ENCODE measurements at regions not wholly inside any gene's neighbourhood (a gene's known extent, or its start where the extent isn't known, plus 50 kb on each side); places are given as distances from the start of the nearest gene placed in this dataset.

GRCh38 chr1:8182034-8182761 is 135.7 kb upstream of the SLC45A1 start (continued):
- TF ChIP-seq, protein P1, sequence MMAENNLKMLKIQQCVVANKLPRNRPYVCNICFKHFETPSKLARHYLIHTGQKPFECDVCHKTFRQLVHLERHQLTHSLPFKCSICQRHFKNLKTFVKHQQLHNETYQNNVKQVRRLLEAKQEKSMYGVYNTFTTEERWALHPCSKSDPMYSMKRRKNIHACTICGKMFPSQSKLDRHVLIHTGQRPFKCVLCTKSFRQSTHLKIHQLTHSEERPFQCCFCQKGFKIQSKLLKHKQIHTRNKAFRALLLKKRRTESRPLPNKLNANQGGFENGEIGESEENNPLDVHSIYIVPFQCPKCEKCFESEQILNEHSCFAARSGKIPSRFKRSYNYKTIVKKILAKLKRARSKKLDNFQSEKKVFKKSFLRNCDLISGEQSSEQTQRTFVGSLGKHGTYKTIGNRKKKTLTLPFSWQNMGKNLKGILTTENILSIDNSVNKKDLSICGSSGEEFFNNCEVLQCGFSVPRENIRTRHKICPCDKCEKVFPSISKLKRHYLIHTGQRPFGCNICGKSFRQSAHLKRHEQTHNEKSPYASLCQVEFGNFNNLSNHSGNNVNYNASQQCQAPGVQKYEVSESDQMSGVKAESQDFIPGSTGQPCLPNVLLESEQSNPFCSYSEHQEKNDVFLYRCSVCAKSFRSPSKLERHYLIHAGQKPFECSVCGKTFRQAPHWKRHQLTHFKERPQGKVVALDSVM (CRISPR knock-in tag; IDR thresholded peaks at IDR 0.05), result 0 out of 2 replicates have a peak, but pooled peaks have one; percentile 27
- TF ChIP-seq ZBTB38 (CRISPR knock-in tag; IDR thresholded peaks at IDR 0.05) (peak; percentile 54; the same call in 1 of the 2 replicates), ZNF34 (CRISPR knock-in tag; IDR thresholded peaks at IDR 0.05; ENCODE audit: borderline replicate concordance) (peak; percentile 58; the same call in 1 of the 2 replicates), ZNF816 (CRISPR knock-in tag; IDR thresholded peaks at IDR 0.05; ENCODE audit: borderline replicate concordance) (0 out of 2 replicates have a peak, but pooled peaks have one; percentile 49), ZNF460 (CRISPR knock-in tag; IDR thresholded peaks at IDR 0.05; ENCODE audit: borderline replicate concordance) (no peak), ZNF878 (CRISPR knock-in tag; IDR thresholded peaks at IDR 0.05) (peak; percentile 77), SAP130 (CRISPR knock-in tag; IDR thresholded peaks at IDR 0.05; ENCODE audit: low read depth) (peak; percentile 72), ZFX (CRISPR knock-in tag; IDR thresholded peaks at IDR 0.05; ENCODE audit: low read depth) (peak; percentile 66), ZFAT (CRISPR knock-in tag; conservative IDR thresholded peaks at IDR 0.05) (no peak), NR2F1 (CRISPR knock-in tag; IDR thresholded peaks at IDR 0.05) (no peak), NCOA2 (CRISPR knock-in tag; IDR thresholded peaks at IDR 0.05) (peak; percentile 84), ZNF607 (CRISPR knock-in tag; IDR thresholded peaks at IDR 0.05; ENCODE audit: borderline replicate concordance) (0 out of 2 replicates have a peak, but pooled peaks have one; percentile 44), YEATS4 (CRISPR knock-in tag; IDR thresholded peaks at IDR 0.05; ENCODE audit: borderline replicate concordance) (no peak), ZBTB42 (CRISPR knock-in tag; IDR thresholded peaks at IDR 0.05) (no peak), SSRP1 (CRISPR knock-in tag; IDR thresholded peaks at IDR 0.05) (0 out of 2 replicates have a peak, but pooled peaks have one; percentile 13), ZNF724P (CRISPR knock-in tag; IDR thresholded peaks at IDR 0.05; ENCODE audit: borderline replicate concordance) (0 out of 2 replicates have a peak, but pooled peaks have one; percentile 61), RAD21 (CRISPR knock-in tag; IDR thresholded peaks at IDR 0.05) (0 out of 2 replicates have a peak, but pooled peaks have one; percentile 21), IRF2 (CRISPR knock-in tag; IDR thresholded peaks at IDR 0.05) (0 out of 2 replicates have a peak, but pooled peaks have one; percentile 10), ZEB1 (IDR thresholded peaks at IDR 0.05; ENCODE audit: insufficient replicate concordance, low read depth) (no peak), FOXA3 (CRISPR knock-in tag; IDR thresholded peaks at IDR 0.05) (peak; percentile 88)
- TF ChIP-seq, protein P2, sequence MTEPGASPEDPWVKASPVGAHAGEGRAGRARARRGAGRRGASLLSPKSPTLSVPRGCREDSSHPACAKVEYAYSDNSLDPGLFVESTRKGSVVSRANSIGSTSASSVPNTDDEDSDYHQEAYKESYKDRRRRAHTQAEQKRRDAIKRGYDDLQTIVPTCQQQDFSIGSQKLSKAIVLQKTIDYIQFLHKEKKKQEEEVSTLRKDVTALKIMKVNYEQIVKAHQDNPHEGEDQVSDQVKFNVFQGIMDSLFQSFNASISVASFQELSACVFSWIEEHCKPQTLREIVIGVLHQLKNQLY (CRISPR knock-in tag; IDR thresholded peaks at IDR 0.05), result peak; percentile 76; the same call in 1 of the 2 replicates
- TF ChIP-seq, protein P3, sequence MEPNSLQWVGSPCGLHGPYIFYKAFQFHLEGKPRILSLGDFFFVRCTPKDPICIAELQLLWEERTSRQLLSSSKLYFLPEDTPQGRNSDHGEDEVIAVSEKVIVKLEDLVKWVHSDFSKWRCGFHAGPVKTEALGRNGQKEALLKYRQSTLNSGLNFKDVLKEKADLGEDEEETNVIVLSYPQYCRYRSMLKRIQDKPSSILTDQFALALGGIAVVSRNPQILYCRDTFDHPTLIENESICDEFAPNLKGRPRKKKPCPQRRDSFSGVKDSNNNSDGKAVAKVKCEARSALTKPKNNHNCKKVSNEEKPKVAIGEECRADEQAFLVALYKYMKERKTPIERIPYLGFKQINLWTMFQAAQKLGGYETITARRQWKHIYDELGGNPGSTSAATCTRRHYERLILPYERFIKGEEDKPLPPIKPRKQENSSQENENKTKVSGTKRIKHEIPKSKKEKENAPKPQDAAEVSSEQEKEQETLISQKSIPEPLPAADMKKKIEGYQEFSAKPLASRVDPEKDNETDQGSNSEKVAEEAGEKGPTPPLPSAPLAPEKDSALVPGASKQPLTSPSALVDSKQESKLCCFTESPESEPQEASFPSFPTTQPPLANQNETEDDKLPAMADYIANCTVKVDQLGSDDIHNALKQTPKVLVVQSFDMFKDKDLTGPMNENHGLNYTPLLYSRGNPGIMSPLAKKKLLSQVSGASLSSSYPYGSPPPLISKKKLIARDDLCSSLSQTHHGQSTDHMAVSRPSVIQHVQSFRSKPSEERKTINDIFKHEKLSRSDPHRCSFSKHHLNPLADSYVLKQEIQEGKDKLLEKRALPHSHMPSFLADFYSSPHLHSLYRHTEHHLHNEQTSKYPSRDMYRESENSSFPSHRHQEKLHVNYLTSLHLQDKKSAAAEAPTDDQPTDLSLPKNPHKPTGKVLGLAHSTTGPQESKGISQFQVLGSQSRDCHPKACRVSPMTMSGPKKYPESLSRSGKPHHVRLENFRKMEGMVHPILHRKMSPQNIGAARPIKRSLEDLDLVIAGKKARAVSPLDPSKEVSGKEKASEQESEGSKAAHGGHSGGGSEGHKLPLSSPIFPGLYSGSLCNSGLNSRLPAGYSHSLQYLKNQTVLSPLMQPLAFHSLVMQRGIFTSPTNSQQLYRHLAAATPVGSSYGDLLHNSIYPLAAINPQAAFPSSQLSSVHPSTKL (CRISPR knock-in tag; IDR thresholded peaks at IDR 0.05), result peak; percentile 90
